Fibroblast of villous mesenchyme (primary cell): ENCODE measurements at regions not wholly inside any gene's neighbourhood (a gene's known extent, or its start where the extent isn't known, plus 50 kb on each side); places are given as distances from the start of the nearest gene placed in this dataset.

ENCODE experiments used
- DNase-seq: peaks from one replicate; pipeline ENCODE4 v3.0.0-alpha.2; 2010; ENCODE audit warnings: low read depth
- H3K4me3 ChIP-seq: 2 replicates; pipeline ENCODE4 v1.5.1; 2011; ENCODE audit warnings: low read depth, mild to moderate bottlenecking, low read length
- TF ChIP-seq, protein P1 (sequence below): IDR thresholded peaks from 2 replicates; pipeline ENCODE4 v1.5.1; 2012; ENCODE audit warnings: low read depth, mild to moderate bottlenecking, low read length; ENCODE audit not compliant: insufficient read depth

GRCh38 chr6:85252085-85252484, 197.8 kb upstream of the NT5E start:
- H3K4me3 ChIP-seq = no peak overlapping the region
- TF ChIP-seq, protein P1, sequence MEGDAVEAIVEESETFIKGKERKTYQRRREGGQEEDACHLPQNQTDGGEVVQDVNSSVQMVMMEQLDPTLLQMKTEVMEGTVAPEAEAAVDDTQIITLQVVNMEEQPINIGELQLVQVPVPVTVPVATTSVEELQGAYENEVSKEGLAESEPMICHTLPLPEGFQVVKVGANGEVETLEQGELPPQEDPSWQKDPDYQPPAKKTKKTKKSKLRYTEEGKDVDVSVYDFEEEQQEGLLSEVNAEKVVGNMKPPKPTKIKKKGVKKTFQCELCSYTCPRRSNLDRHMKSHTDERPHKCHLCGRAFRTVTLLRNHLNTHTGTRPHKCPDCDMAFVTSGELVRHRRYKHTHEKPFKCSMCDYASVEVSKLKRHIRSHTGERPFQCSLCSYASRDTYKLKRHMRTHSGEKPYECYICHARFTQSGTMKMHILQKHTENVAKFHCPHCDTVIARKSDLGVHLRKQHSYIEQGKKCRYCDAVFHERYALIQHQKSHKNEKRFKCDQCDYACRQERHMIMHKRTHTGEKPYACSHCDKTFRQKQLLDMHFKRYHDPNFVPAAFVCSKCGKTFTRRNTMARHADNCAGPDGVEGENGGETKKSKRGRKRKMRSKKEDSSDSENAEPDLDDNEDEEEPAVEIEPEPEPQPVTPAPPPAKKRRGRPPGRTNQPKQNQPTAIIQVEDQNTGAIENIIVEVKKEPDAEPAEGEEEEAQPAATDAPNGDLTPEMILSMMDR = no peak
- no peak for DNase-seq

- no peak for DNase-seq
- TF ChIP-seq, protein P1 = no peak
- H3K4me3 ChIP-seq = no peak overlapping the region
These were observed 198.6 kb upstream of the NT5E start for GRCh38 chr6:85251300-85251699.

GRCh38 chr6:85250586-85251220, 199.2 kb upstream of the NT5E start:
- TF ChIP-seq, protein P1 = no peak
- no peak for DNase-seq
- no peak overlapping the region for H3K4me3 ChIP-seq

- no peak for DNase-seq
- H3K4me3 ChIP-seq = no peak overlapping the region
- TF ChIP-seq, protein P1 = no peak
These were observed 204.9 kb upstream of the NT5E start for GRCh38 chr6:85245004-85245403.

GRCh38 chr6:85241498-85242052, 208.3 kb upstream of the NT5E start:
- DNase-seq = no peak
- TF ChIP-seq, protein P1 = no peak
- H3K4me3 ChIP-seq = no peak overlapping the region

GRCh38 chr6:85240787-85241385, 209.0 kb upstream of the NT5E start:
- H3K4me3 ChIP-seq = no peak overlapping the region
- no peak for DNase-seq
- TF ChIP-seq, protein P1 = no peak
